Stomach (tissue), 4 donors: ENCODE measurements at regions not wholly inside any gene's neighbourhood (a gene's known extent, or its start where the extent isn't known, plus 50 kb on each side); places are given as distances from the start of the nearest gene placed in this dataset.

Experiments used
- CTCF ChIP-seq, 7 experiments: fragments of 450-650 bp in 4 of 7; fragments of 200-600 bp in 3 of 7; sonication (generic) in 3 of 7; IDR thresholded peaks; one replicate each; pipeline ENCODE4 v1.5.1; 2016 to 2019; ENCODE audit warnings: antibody characterized with exemption in 7 of 7, control low read depth in 2 of 7, mild to moderate bottlenecking in 1 of 7
- EP300 ChIP-seq: sonication (generic); formaldehyde crosslinking; IDR thresholded peaks from one replicate; pipeline ENCODE4 v1.6.1; 2017; ENCODE audit warnings: antibody characterized with exemption
- POLR2A ChIP-seq, 4 donors: fragments of 450-650 bp; IDR thresholded peaks; one replicate each; pipeline ENCODE4 v1.6.1; 2016; ENCODE audit warnings: antibody characterized with exemption in 4 of 4, control low read depth in 2 of 4, mild to moderate bottlenecking in 1 of 4, moderate library complexity in 1 of 4
- POLR2AphosphoS5 ChIP-seq, 3 donors: sonication (generic); formaldehyde crosslinking; IDR thresholded peaks; one replicate each; pipeline ENCODE4 v1.6.1; 2016; ENCODE audit warnings: antibody characterized with exemption in 3 of 3

- TF ChIP-seq CTCF (IDR thresholded peaks at IDR 0.05) (no peak), EP300 (no peak), POLR2AphosphoS5 (IDR thresholded peaks at IDR 0.05) (no peak), POLR2A (IDR thresholded peaks at IDR 0.05) (no peak)
These were observed 88.9 kb upstream of the TBCA start for GRCh38 chr5:77864997-77865396.
